ENCODE measurements at regions not wholly inside any gene's neighbourhood (a gene's known extent, or its start where the extent isn't known, plus 50 kb on each side); places are given as distances from the start of the nearest gene placed in this dataset.
"Not testable (repeated sequence)": the region's sequence is repeated elsewhere in the genome, so short reads cannot be mapped to it uniquely, and the experiment has no call there.

DNA sequence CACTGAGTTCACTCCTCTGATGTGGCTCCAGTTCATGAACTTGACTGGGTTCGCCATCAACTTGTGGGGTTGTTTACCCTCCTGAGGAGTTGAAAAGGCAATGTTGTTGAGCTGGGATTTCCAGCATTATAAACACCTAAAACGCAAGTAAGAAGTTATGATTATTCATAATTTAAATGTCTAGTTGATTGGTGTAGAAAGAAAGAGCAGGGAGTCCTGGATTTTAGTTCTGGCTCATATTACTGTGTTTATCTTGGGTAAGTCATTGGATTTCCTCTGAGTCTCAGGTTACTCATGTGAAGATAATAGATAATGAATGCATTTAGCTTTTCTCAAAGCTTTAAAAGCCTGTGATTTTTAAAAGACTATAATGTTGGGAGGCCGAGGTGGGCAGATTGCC, 438.0 kb upstream of the CDH20 start:
- peak; percentile 50 for DNase-seq

GRCh38 chr18:60898111-60898510, 435.1 kb upstream of the CDH20 start:
- DNase-seq: peak; percentile 23

DNA sequence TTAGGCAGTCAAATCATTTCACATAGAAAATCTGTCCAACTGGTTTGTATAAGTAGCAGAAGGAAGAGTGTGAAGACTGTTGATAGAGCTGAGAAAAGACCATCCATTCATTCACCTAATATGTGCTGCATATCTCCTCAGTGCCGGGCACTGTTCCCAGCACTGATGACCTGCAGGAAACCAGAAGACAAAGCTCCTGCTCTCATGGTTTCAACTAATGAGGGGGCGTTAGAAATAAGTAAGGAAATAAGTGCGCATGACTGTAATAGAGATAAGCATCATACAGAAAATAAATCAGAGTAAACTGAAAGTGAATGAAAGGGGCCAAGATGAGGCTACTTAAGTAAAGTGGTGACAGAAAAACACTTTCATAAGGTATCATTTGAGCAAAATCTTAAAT, 427.5 kb upstream of the CDH20 start:
- no peak for DNase-seq

DNA sequence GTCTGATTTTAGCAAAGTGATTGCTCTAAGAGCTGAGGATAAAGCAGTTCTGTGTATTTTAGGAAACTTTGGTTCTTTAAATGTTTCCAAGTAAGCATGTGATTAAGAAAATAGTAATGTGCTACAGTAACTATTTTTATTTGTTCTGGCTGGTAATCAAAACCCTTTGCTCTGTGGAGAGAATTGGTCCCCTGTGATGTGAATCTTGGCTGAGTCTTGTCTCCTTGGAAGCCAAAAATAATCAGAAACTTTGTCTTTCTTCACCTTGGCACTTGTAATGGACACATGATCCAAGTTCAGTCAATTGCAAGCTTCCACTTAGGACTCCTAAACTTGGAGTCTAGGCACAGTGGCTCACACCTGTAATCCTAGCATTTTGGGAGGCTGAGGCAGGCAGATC, 422.7 kb upstream of the CDH20 start:
- DNase-seq: no peak

DNA sequence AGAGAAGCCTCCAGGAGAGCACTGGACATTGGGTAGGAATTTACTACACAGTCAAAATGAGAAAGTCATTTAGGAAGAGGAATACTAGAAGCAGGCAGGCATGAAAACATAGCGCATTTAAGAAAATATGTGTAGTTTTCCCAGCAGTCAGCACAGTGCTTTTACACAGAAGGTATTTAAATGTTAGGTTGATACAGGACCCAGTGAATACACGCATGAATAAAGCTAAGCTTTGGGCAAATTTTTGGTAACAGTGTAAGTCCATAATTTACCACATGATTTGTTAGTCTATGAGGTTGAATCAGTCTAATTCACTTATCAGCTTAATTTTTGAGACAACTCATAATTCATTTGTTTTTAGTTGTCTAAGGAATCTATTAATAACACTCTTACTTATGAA, 421.7 kb upstream of the CDH20 start:
- no peak for DNase-seq

GRCh38 chr18:60915160-60915559, 418.1 kb upstream of the CDH20 start:
- DNase-seq: no peak

DNA sequence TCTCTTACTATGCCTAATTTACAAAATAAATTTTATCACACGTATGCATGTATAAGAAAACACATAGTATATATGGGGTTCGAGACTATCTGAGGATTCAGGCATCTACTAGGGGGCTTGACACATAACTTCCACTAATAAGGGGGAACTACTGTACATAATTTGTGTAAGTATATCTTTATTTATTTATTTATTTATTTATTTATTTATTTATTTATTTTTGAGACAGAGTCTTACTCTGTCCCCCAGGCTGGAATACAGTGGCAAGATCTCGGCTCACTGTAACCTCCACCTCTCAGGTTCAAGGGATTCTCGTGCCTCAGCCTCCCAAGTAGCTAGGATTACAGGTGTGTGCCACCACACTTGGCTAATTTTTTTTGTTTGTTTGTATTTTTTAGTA, 414.4 kb upstream of the CDH20 start:
- not testable (repeated sequence) for DNase-seq

- no peak for DNase-seq
Observed at GRCh38 chr18:60925892-60926291, 407.3 kb upstream of the CDH20 start.

DNA sequence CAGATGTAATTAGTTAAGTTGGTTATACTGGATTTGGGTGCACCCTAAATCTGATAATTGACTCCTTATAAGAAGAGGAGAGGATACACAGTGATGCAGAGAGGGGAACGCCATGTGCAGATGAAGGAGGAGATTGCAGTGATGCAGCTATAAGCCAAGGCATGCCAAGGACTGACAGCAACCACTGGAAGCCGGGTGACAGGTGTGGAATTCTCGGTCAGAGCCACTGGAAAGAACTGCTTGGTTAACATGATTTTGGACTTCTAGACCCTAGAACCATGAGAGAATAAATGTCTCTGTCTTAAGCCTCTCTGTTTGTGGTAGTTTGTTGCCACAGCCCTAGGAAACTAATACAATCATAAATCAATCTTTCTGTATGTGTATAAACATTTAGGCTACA, 403.3 kb upstream of the CDH20 start:
- no peak for DNase-seq

DNA sequence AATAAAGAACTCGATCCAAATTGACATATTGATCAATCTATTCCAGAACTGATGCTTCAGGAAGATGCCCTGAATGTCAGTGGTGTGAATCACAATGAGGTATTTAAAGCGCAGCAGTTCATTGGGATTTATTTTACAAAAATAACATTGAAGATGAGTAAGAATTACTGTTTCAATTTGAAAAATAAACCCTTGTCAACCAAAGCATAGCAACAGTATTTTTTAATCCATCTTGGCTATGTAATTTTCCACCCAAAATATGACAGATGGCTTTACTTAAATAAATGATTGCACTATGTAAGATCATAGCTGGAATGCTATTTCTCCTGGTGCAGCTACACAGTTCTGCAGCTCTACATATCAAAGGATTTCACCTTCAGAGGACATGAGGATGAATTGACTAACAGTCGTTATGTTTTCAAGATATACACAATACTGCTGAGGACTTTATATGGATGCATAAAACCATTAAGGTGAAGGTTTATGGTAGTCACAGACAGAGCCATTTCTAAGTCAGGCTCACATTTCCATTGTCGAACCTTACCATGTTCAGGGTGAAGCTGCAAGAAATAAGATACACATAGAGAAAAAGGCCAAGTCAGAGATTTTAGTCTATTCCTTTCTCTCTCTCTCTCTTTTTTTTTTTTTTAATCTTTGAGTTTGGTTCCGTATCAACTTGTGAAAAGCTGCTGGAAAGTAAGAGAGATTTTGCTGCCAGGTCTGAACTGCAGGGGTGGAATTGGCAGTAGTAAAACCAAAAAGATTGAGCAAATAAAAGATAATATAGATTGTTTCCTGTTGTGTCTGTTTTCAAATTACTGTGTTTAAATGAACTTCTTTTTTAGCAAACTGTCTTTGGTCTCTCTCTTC, 398.0 kb upstream of the CDH20 start:
- DNase-seq: no peak

DNA sequence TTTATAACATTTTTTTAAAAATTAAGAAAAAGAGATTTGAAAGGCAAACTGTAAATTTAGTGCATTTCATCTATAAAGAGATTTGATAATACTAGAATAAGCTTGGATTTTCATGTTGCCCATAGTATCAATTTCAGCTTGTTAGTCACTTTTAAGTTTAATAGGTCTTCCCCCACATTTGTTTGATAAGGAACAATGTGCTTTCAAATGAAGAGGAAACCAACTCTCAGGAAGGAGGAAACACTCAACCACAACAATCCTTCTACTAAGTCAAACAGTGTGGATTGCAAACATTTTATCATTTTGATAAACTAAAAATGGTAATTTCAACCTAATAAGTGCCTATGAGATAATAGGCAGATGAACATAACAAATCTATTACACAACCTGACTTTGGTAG, 397.1 kb upstream of the CDH20 start:
- DNase-seq: no peak

DNA sequence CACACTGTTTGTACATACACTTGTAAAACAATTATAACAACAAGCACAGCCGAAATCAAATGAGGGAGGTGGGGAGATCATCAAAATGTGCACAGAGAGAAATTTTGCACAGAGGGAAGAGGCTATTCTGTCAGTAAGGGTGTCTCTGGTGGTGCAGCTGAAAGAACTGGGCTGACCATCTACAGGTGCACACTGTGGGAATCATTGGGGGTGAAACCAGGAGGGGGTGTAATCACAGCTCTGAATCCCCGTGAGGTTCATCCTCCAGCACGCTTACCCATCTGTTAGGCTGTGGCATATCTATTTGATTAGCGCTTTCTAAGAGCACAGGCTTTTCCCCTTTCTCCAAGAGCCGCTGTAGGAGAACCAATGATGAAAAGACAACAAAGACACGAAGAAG, 389.9 kb upstream of the CDH20 start:
- no peak for DNase-seq

GRCh38 chr18:60950634-60951033, 382.6 kb upstream of the CDH20 start:
- DNase-seq: no peak

DNA sequence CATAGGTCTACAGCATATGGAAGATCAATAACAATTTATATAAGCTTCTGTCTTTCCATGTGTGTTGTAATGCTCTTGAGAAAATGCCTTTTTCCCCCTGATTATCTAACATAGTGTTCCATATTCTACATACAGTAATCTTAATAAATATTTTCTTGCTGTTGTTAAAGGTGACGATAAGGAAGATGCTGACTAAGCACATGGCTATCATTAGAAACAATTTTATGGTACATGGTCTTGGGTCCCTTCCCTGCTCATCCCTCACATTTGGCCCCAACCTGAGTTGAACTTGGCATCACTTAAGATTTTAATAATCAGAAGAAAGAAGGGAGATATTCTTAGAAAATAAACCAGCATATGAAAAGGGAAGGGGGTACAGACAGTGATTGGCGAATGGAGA, 382.1 kb upstream of the CDH20 start:
- DNase-seq: no peak

- no peak for DNase-seq
Observed at GRCh38 chr18:60962625-60963024, 370.6 kb upstream of the CDH20 start.

DNA sequence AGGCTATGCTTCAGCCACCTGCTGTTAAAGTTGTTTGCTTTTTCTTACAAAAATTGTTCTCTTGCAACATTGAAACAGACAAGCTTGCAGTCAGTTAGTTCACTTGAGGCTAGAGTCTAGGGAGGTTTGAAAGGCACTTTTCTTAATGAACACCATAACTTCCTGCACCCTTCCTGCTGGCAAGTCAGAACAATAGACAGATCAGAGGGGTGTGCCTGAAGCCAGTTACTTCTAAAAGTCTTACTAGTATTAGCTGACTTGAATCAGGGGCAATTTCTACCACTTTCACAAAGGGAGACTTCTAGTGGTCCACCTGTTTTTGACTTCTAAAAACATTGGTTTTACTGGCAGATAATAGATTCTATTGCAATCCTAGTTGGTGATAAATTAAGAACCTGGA, 367.4 kb upstream of the CDH20 start:
- no peak for DNase-seq

- DNase-seq: no peak
Observed at GRCh38 chr18:60966876-60967275, 366.4 kb upstream of the CDH20 start.

DNA sequence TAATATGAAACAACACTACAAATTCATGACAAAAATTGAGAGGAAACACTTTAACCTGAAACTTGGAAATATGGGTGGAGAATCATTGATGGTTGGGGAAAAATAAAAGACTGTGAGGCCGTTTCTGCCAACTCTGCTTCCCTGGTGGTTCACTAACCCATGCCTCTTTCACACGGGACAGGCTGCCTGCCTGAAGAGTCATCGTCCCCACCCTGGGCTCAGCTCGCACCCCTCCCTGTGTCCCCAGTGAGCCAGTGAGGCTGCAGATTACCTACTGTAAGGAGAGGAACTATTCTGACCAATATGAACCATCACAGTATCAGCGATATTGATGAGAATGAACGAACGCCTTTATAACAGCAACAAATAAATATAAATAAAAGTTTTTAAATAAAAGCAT, 357.8 kb upstream of the CDH20 start:
- no peak for DNase-seq

DNA sequence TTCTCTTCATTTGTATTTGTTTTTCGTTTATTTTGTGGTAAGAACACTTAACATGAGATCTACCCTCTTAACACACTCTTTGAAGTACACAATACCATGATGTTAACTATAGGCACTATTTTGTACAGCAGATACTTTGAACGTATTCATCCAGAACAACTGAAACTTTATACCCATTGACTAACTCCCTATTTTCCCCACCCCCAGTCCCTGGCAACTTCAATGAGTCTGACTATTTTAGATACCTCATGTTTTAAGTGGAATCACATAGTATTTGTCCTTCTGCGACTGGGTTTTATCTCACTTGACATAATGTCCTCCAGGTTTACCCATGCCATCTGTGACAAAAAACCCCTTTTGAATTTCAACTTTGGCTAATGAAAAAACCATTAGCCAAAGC, 356.3 kb upstream of the CDH20 start:
- no peak for DNase-seq

- no peak for DNase-seq
Observed at GRCh38 chr18:60978338-60978737, 354.9 kb upstream of the CDH20 start.

DNA sequence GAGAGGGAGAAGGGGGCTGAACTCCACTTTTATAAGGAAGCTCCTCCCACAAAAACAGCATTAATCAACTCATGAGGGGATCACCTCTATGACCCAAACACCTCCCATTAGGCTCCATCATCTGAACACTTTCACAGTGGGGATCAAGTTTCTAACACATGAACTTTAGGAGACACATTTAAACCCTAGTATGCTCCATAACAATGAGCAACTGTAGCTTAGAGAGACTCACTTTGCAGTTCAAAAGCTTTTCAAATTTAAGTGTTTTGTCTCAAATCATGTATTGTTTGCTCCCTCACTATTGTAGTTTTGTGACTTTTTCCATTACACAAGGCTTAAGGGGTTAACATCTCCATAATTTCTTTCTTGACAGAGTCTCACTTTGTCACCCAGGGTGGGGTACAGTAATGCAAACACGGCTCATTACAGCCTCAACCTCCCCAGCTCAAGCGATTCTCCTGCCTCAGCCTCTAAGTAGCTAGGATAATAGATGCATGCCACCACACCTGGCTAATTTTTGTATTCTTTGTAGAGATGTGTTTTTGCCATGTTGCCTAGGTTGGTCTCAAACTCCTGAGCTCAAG, 352.7 kb upstream of the CDH20 start:
- no peak for DNase-seq

GRCh38 chr18:60981682-60982328, 351.4 kb upstream of the CDH20 start:
- no peak for DNase-seq

GRCh38 chr18:60982329-60982695, 350.9 kb upstream of the CDH20 start:
- DNase-seq: peak; percentile 14

GRCh38 chr18:60982928-60983327, 350.3 kb upstream of the CDH20 start:
- DNase-seq: no peak

Data from NCI-H1436 (cell line).